CD14-positive monocyte (primary cell): ENCODE measurements at regions not wholly inside any gene's neighbourhood (a gene's known extent, or its start where the extent isn't known, plus 50 kb on each side); places are given as distances from the start of the nearest gene placed in this dataset.

Experiments used
- DNase-seq, 3 donors: peaks; one replicate each; pipeline ENCODE4 v3.0.0-alpha.2; 2011 to 2022
- H2AFZ ChIP-seq: 2 replicates; pipeline ENCODE4 v1.6.0; 2012; ENCODE audit warnings: mild to moderate bottlenecking, low read depth, low read length, inconsistent platforms; ENCODE audit not compliant: insufficient read depth, poor library complexity, severe bottlenecking
- H3K27ac ChIP-seq, 2 donors: 1 replicate in 1 of 2; 2 replicates in 1 of 2; pipeline ENCODE4 v1.5.1; 2012 to 2013; ENCODE audit warnings: low read length in 2 of 2, control low read depth in 1 of 2, inconsistent platforms in 1 of 2, low read depth in 1 of 2, mild to moderate bottlenecking in 1 of 2
- H3K27me3 ChIP-seq, 2 donors: one replicate each; pipeline versions ENCODE4 v1.6.0 to v1.6.1; 2011 to 2013; ENCODE audit warnings: low read length in 2 of 2; ENCODE audit not compliant: control insufficient read depth in 2 of 2, insufficient read depth in 2 of 2
- H3K36me3 ChIP-seq, 2 donors: replicated peaks in 1 of 2; 1 replicate in 1 of 2; 2 replicates in 1 of 2; pipeline versions ENCODE4 v1.5.1 to v1.6.1; 2012 to 2013; ENCODE audit warnings: low read length in 2 of 2, control low read depth in 1 of 2, inconsistent platforms in 1 of 2, mild to moderate bottlenecking in 1 of 2; ENCODE audit not compliant: insufficient read depth in 2 of 2, control insufficient read depth in 1 of 2
- H3K4me1 ChIP-seq, 2 donors: 1 replicate in 1 of 2; 2 replicates in 1 of 2; pipeline versions ENCODE4 v1.5.1 to v1.6.1; 2012 to 2013; ENCODE audit warnings: low read length in 2 of 2, control low read depth in 1 of 2, inconsistent platforms in 1 of 2, mild to moderate bottlenecking in 1 of 2, moderate library complexity in 1 of 2; ENCODE audit not compliant: insufficient read depth in 2 of 2, control insufficient read depth in 1 of 2
- H3K4me2 ChIP-seq: replicated peaks from 2 replicates; pipeline ENCODE3; 2012; ENCODE audit warnings: low read length, moderate library complexity, mild to moderate bottlenecking; ENCODE audit not compliant: poor library complexity, severe bottlenecking; ENCODE audit errors: extremely low read depth
- H3K4me3 ChIP-seq, 3 experiments: fragments of 200-600 bp in 1 of 3; sonication (generic) in 1 of 3; replicated peaks in 1 of 3; 1 replicate in 2 of 3; 2 replicates in 1 of 3; pipeline ENCODE4 v1.5.1; 2011 to 2013; ENCODE audit warnings: low read length in 3 of 3, mild to moderate bottlenecking in 3 of 3, control low read depth in 2 of 3, low read depth in 2 of 3, inconsistent platforms in 1 of 3, moderate library complexity in 1 of 3
- H3K79me2 ChIP-seq: 2 replicates; pipeline ENCODE4 v1.6.0; 2012; ENCODE audit warnings: mild to moderate bottlenecking, control low read depth, inconsistent platforms, low read length, moderate library complexity; ENCODE audit not compliant: insufficient read depth
- H3K9ac ChIP-seq: 2 replicates; pipeline ENCODE4 v1.6.0; 2017; ENCODE audit warnings: low read length, mild to moderate bottlenecking; ENCODE audit not compliant: insufficient read depth, poor library complexity, severe bottlenecking
- H3K9me3 ChIP-seq, 2 donors: replicated peaks in 1 of 2; 1 replicate in 1 of 2; 2 replicates in 1 of 2; pipeline versions ENCODE4 v1.5.1 to v1.6.1; 2012 to 2013; ENCODE audit warnings: low read length in 2 of 2, control low read depth in 1 of 2; ENCODE audit not compliant: control insufficient read depth in 1 of 2, insufficient read depth in 1 of 2
- H4K20me1 ChIP-seq: 2 replicates; pipeline ENCODE4 v1.6.0; 2012; ENCODE audit warnings: mild to moderate bottlenecking, low read length, control low read depth, moderate library complexity; ENCODE audit not compliant: insufficient read depth
- H3K27ac Mint-ChIP-seq, 7 donors: one replicate each; pipeline ENCODE4 v1.8.0; 2020; ENCODE audit warnings: mild to moderate bottlenecking in 7 of 7, mixed read lengths in 7 of 7, moderate library complexity in 6 of 7, inconsistent platforms in 2 of 7
- H3K27me3 Mint-ChIP-seq, 3 donors: one replicate each; pipeline ENCODE4 v1.8.0; 2021 to 2022; ENCODE audit warnings: low read depth in 3 of 3, mild to moderate bottlenecking in 3 of 3, mixed read lengths in 3 of 3, moderate library complexity in 3 of 3, inconsistent platforms in 1 of 3
- H3K36me3 Mint-ChIP-seq, 2 donors: one replicate each; pipeline ENCODE4 v1.8.0; 2020; ENCODE audit warnings: mixed read lengths in 2 of 2, inconsistent platforms in 1 of 2, mild to moderate bottlenecking in 1 of 2
- H3K4me1 Mint-ChIP-seq: one replicate; pipeline ENCODE4 v1.8.0; 2020; ENCODE audit warnings: mild to moderate bottlenecking, mixed read lengths
- H3K4me3 Mint-ChIP-seq, 2 donors: one replicate each; pipeline ENCODE4 v1.8.0; 2020; ENCODE audit warnings: mild to moderate bottlenecking in 2 of 2, mixed read lengths in 2 of 2, moderate library complexity in 1 of 2
- H3K9me3 Mint-ChIP-seq, 7 donors: one replicate each; pipeline ENCODE4 v1.8.0; 2020 to 2022; ENCODE audit warnings: mixed read lengths in 7 of 7, mild to moderate bottlenecking in 6 of 7, moderate library complexity in 6 of 7, inconsistent platforms in 2 of 7
- CTCF ChIP-seq: fragments of 200-600 bp; IDR thresholded peaks from one replicate; pipeline ENCODE4 v1.8.0; 2022; ENCODE audit warnings: antibody characterized with exemption, mild to moderate bottlenecking
- WGBS: methylation state at CpG from one replicate; pipeline ENCODE4 v1.1.5; 2013; ENCODE audit warnings: missing lambda C conversion rate; ENCODE audit not compliant: insufficient coverage; 5-methylcytosine and 5-hydroxymethylcytosine counted together
- intact Hi-C, 2 donors: fragments of 100-400 bp; cut with micrococcal nuclease; formaldehyde crosslinking; loops; one replicate each; pipeline versions ENCODE4 v1.15.0 to v1.15.1; 2023

- no peak for TF ChIP-seq CTCF
- H3K4me2 ChIP-seq, result no peak overlapping the region
- 96% methylated on average over 4 of the region's 6 CpGs for WGBS
- Mint-ChIP-seq H3K27me3 (no peaks in the 10 kb centered on the region), H3K4me1 (peaks cover 86% of the 10 kb centered on the region), H3K27ac (peak overlapping the region in 5 of 7 donors; percentile 38 to 84 (median 54)), H3K36me3 (peaks cover 2 to 3% of the 10 kb centered on the region in 2 donors), H3K9me3 (peaks cover 0 to 2% (median 0%) of the 10 kb centered on the region in 7 donors), H3K4me3 (no peak overlapping the region)
- no peak overlapping the region for H3K27ac ChIP-seq
- H3K9me3 ChIP-seq, result no peaks in the 10 kb centered on the region
- H3K79me2 ChIP-seq, result peaks cover 19% of the 10 kb centered on the region
- peaks cover 79 to 99% of the 10 kb centered on the region in 2 donors for H3K4me1 ChIP-seq
- H3K36me3 ChIP-seq, result no peaks in the 10 kb centered on the region
- H3K27me3 ChIP-seq, result no peaks in the 10 kb centered on the region
- H3K9ac ChIP-seq, result no peak overlapping the region
- DNase-seq, result no peak
- intact Hi-C loops, result no loop called here
- no peak overlapping the region for H2AFZ ChIP-seq
- H3K4me3 ChIP-seq, result no peak overlapping the region
- no peaks in the 10 kb centered on the region for H4K20me1 ChIP-seq
Measured at GRCh38 chr6:25010176-25010575, 74.4 kb upstream of the RIPOR2 start.

- Histone ChIP-seq H3K9ac (no peak overlapping the region), H3K27ac (no peak overlapping the region), H3K36me3 (no peaks in the 10 kb centered on the region), H3K4me2 (no peak overlapping the region), H3K79me2 (peaks cover 17% of the 10 kb centered on the region), H3K9me3 (no peaks in the 10 kb centered on the region), H2AFZ (no peak overlapping the region), H3K4me1 (peaks cover 82 to 99% of the 10 kb centered on the region in 2 donors), H3K27me3 (no peaks in the 10 kb centered on the region), H3K4me3 (no peak overlapping the region), H4K20me1 (no peaks in the 10 kb centered on the region)
- Mint-ChIP-seq H3K9me3 (peaks cover 0 to 2% (median 0%) of the 10 kb centered on the region in 7 donors), H3K4me1 (peaks cover 87% of the 10 kb centered on the region), H3K27ac (no peak overlapping the region), H3K27me3 (no peaks in the 10 kb centered on the region), H3K36me3 (peaks cover 3 to 4% of the 10 kb centered on the region in 2 donors), H3K4me3 (no peak overlapping the region)
- TF ChIP-seq CTCF, result no peak
- 100% methylated on average over 1 of the region's 3 CpGs for WGBS
- intact Hi-C loops, result no loop called here
- no peak for DNase-seq
Measured at GRCh38 chr6:25010902-25011625, 75.3 kb upstream of the RIPOR2 start.
